Keratinocyte (primary cell): ENCODE measurements at regions not wholly inside any gene's neighbourhood (a gene's known extent, or its start where the extent isn't known, plus 50 kb on each side); places are given as distances from the start of the nearest gene placed in this dataset.

Experiments
- DNase-seq: peaks from one replicate; pipeline ENCODE4 v3.0.0-alpha.2; 2011; ENCODE audit warnings: low read depth, missing footprints, low spot score
- FAIRE-seq: peaks from 2 replicates; lab custom pipeline; 2011; peaks lifted over from hg19 to GRCh38; lab: Jason Lieb, UNC
- H2AFZ ChIP-seq: 2 replicates; pipeline ENCODE4 v1.6.0; 2012; ENCODE audit warnings: low read length, control low read depth, inconsistent platforms; ENCODE audit not compliant: control insufficient read depth
- H3K27ac ChIP-seq: 2 replicates; pipeline ENCODE4 v1.5.1; 2011; ENCODE audit warnings: low read length; ENCODE audit not compliant: control insufficient read depth, insufficient read depth
- H3K27me3 ChIP-seq: 3 replicates; pipeline ENCODE4 v1.6.0; 2011; ENCODE audit warnings: low read length; ENCODE audit not compliant: control insufficient read depth, insufficient read depth; ENCODE audit errors: extremely low read depth
- H3K36me3 ChIP-seq, 2 experiments: 2 replicates in 1 of 2; 3 replicates in 1 of 2; pipeline ENCODE4 v1.5.1; 2011; ENCODE audit warnings: low read length in 2 of 2, mild to moderate bottlenecking in 1 of 2; ENCODE audit not compliant: control insufficient read depth in 2 of 2, insufficient read depth in 2 of 2; ENCODE audit errors: extremely low read depth in 1 of 2
- H3K4me1 ChIP-seq: 3 replicates; pipeline ENCODE4 v1.5.1; 2011; ENCODE audit warnings: low read length; ENCODE audit not compliant: control insufficient read depth, insufficient read depth; ENCODE audit errors: extremely low read depth
- H3K4me2 ChIP-seq: 3 replicates; pipeline ENCODE4 v1.6.0; 2011; ENCODE audit warnings: low read depth, low read length; ENCODE audit not compliant: control insufficient read depth, insufficient read depth; ENCODE audit errors: extremely low read depth
- H3K4me3 ChIP-seq, 3 experiments: fragments of 200-600 bp in 1 of 3; sonication (generic) in 1 of 3; 2 replicates in 2 of 3; 3 replicates in 1 of 3; pipeline ENCODE4 v1.5.1; 2011 to 2016; ENCODE audit warnings: low read length in 3 of 3, mild to moderate bottlenecking in 3 of 3, control low read depth in 2 of 3, inconsistent platforms in 1 of 3, low read depth in 1 of 3, mixed read lengths in 1 of 3, mixed run types in 1 of 3, moderate library complexity in 1 of 3; ENCODE audit not compliant: control insufficient read depth in 2 of 3, insufficient read depth in 2 of 3; ENCODE audit errors: extremely low read depth in 1 of 3
- H3K79me2 ChIP-seq: 2 replicates; pipeline ENCODE4 v1.6.0; 2012; ENCODE audit warnings: low read length; ENCODE audit not compliant: control insufficient read depth, insufficient read depth
- H3K9ac ChIP-seq: 3 replicates; pipeline ENCODE4 v1.6.0; 2011; ENCODE audit warnings: low read length; ENCODE audit not compliant: control insufficient read depth, insufficient read depth; ENCODE audit errors: extremely low read depth
- H3K9me1 ChIP-seq: 3 replicates; pipeline ENCODE4 v1.6.0; 2011; ENCODE audit warnings: low read length; ENCODE audit not compliant: control insufficient read depth, insufficient read depth; ENCODE audit errors: extremely low read depth
- H3K9me3 ChIP-seq: 2 replicates; pipeline ENCODE4 v1.5.1; 2012; ENCODE audit warnings: low read depth, low read length; ENCODE audit not compliant: control insufficient read depth
- H4K20me1 ChIP-seq: 3 replicates; pipeline ENCODE4 v1.6.0; 2011; ENCODE audit warnings: low read length; ENCODE audit not compliant: control insufficient read depth, insufficient read depth; ENCODE audit errors: extremely low read depth
- EZH2 ChIP-seq: IDR thresholded peaks from one replicate; pipeline ENCODE4 v1.6.1; 2012; ENCODE audit warnings: inconsistent platforms, mild to moderate bottlenecking, low read length, moderate library complexity
- dilution Hi-C: fragments of 300-500 bp; cut with MboI; formaldehyde crosslinking; loops from one replicate; pipeline ENCODE4 v1.7.0; 2020; ENCODE audit warnings: low sequenced_read_pairs; ENCODE audit not compliant: extremely low pct_ligation_motif_present
- TF ChIP-seq, protein P1 (sequence below), 3 experiments: IDR thresholded peaks in 1 of 3; conservative IDR thresholded peaks in 1 of 3; optimal IDR thresholded peaks in 1 of 3; 2 replicates in 2 of 3; 3 replicates in 1 of 3; pipeline versions ENCODE3 to v1.5.1; 2011; ENCODE audit warnings: low read length in 3 of 3, mild to moderate bottlenecking in 3 of 3, moderate library complexity in 2 of 3, control low read depth in 1 of 3, inconsistent platforms in 1 of 3; ENCODE audit not compliant: insufficient read depth in 2 of 3; ENCODE audit errors: extremely low read depth in 1 of 3

DNA sequence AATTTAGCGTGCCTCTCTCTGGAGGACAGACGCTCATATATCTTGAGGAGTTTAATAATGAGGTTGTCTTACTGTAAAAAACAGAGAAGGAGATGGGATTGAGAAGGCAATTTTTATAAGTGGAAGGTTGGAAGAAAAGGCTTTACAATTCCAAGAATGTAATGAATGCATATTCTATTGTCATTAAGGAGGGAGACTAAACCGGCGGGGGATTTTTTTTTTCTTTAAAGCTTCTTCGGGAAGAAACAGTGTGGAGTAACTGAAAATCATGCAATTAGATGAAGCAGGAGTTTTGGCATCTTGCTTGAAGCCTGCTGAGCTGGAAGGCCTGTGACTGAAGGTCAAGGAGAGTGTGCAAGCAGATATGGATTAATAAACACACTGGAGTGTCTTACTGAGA is 124.4 kb downstream of the HRH4 start:
- Histone ChIP-seq H3K4me1 (no peaks in the 10 kb centered on the region), H3K9ac (no peak overlapping the region), H3K9me3 (no peaks in the 10 kb centered on the region), H2AFZ (no peak overlapping the region), H3K27me3 (no peaks in the 10 kb centered on the region), H3K36me3 (no peaks in the 10 kb centered on the region), H4K20me1 (no peaks in the 10 kb centered on the region), H3K4me2 (no peak overlapping the region), H3K9me1 (no peaks in the 10 kb centered on the region), H3K79me2 (no peaks in the 10 kb centered on the region), H3K27ac (no peak overlapping the region), H3K4me3 (no peak overlapping the region)
- dilution Hi-C loops: no loop called here
- FAIRE-seq (no peak), DNase-seq (no peak)
- no peak for TF ChIP-seq EZH2
- TF ChIP-seq, protein P1, sequence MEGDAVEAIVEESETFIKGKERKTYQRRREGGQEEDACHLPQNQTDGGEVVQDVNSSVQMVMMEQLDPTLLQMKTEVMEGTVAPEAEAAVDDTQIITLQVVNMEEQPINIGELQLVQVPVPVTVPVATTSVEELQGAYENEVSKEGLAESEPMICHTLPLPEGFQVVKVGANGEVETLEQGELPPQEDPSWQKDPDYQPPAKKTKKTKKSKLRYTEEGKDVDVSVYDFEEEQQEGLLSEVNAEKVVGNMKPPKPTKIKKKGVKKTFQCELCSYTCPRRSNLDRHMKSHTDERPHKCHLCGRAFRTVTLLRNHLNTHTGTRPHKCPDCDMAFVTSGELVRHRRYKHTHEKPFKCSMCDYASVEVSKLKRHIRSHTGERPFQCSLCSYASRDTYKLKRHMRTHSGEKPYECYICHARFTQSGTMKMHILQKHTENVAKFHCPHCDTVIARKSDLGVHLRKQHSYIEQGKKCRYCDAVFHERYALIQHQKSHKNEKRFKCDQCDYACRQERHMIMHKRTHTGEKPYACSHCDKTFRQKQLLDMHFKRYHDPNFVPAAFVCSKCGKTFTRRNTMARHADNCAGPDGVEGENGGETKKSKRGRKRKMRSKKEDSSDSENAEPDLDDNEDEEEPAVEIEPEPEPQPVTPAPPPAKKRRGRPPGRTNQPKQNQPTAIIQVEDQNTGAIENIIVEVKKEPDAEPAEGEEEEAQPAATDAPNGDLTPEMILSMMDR (optimal IDR thresholded peaks at IDR 0.05 in 1 of 3, IDR thresholded peaks at IDR 0.05 in 1 of 3, conservative IDR thresholded peaks at IDR 0.05 in 1 of 3; ENCODE audit: extremely low read depth in 1 of 3, insufficient read depth in 2 of 3, low read length in 3 of 3): no peak

DNA sequence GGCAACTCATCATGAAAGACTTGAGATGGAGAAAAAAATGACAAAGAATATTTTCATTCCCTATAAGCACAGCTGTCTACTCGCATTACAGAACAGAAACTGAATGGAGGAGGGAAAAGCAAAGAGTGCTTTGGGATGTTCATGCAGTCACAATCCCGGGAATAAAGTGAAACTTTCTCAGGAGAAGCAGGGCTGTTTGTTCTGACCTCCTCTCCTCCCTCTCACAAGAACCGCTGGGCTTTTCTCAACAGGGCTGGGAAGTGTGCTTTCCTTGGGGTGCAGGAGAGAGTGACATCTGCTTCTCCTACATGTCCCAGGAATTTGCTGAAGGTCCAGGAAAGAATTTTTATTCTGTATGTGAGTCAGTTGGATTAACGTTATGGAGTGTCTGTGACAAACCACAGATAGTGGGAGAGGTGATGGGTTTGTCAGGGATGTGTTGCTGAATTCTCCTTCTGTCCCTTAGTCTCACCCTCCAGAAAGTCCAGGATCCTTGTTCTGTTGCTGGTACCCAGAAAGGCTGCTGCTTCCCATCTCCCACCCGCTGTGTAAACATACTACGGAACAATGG is 125.6 kb downstream of the HRH4 start:
- no peaks in the 10 kb centered on the region for H3K9me1 ChIP-seq
- no peaks in the 10 kb centered on the region for H3K79me2 ChIP-seq
- H4K20me1 ChIP-seq: no peaks in the 10 kb centered on the region
- H2AFZ ChIP-seq: no peak overlapping the region
- no peak overlapping the region for H3K4me2 ChIP-seq
- no peaks in the 10 kb centered on the region for H3K4me1 ChIP-seq
- no peak overlapping the region for H3K9ac ChIP-seq
- H3K4me3 ChIP-seq: no peak overlapping the region
- no peak overlapping the region for H3K27ac ChIP-seq
- DNase-seq (no peak), FAIRE-seq (no peak)
- dilution Hi-C loops: no loop called here
- no peak for TF ChIP-seq EZH2
- no peaks in the 10 kb centered on the region for H3K9me3 ChIP-seq
- H3K36me3 ChIP-seq: no peaks in the 10 kb centered on the region
- H3K27me3 ChIP-seq: no peaks in the 10 kb centered on the region
